ENCODE measurements at regions not wholly inside any gene's neighbourhood (a gene's known extent, or its start where the extent isn't known, plus 50 kb on each side); places are given as distances from the start of the nearest gene placed in this dataset.

DNA sequence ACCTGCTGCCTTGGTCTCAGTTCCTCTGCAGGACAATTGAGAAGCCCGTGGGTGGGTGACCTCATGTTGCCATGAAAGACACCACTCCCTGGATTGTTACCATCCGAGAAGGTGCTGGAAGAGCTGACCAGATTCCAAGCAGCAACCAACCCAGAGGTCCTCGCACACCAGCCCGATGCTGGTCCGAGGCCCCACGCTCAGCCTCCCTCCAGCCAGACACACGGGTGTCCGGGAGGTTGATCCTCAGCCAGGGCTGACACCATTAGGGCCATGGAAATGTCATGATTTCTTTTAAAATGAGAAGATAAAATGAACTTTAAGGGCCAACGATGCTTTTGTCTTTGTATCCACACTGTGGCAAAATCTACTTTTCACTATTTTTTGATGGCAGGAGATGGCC is 242.3 kb downstream of the RBFOX3 start:
- Mint-ChIP-seq H3K4me1 (ENCODE audit: low read depth, unreplicated experiment) (no peaks in the 10 kb centered on the region), H3K4me3 (ENCODE audit: unreplicated experiment) (no peak overlapping the region), H3K36me3 (ENCODE audit: insufficient read depth, unreplicated experiment) (no peaks in the 10 kb centered on the region), H3K9me3 (ENCODE audit: unreplicated experiment) (no peaks in the 10 kb centered on the region), H3K27me3 (ENCODE audit: insufficient read depth, unreplicated experiment) (peaks cover 36% of the 10 kb centered on the region), H3K27ac (ENCODE audit: unreplicated experiment) (no peak overlapping the region)
- Histone ChIP-seq H3K36me3 (ENCODE audit: control insufficient read depth, insufficient read depth, low read length) (no peaks in the 10 kb centered on the region), H3K9me3 (no peaks in the 10 kb centered on the region), H3K4me3 (ENCODE audit: low read depth, low read length) (no peak overlapping the region), H3K27me3 (replicated peaks; ENCODE audit: control insufficient read depth, insufficient read depth, low read length) (peaks cover 3% of the 10 kb centered on the region), H3K4me1 (no peaks in the 10 kb centered on the region)
- POLR2A ChIA-PET, result no interaction called here
- intact Hi-C loops (cut with micrococcal nuclease; ENCODE audit: unreplicated experiment), result no loop called here
- no peak for DNase-seq
- no TSS peak for BruUV-seq (replicated peaks)
- CTCF ChIA-PET, result no interaction called here
- TF ChIP-seq, protein P1, sequence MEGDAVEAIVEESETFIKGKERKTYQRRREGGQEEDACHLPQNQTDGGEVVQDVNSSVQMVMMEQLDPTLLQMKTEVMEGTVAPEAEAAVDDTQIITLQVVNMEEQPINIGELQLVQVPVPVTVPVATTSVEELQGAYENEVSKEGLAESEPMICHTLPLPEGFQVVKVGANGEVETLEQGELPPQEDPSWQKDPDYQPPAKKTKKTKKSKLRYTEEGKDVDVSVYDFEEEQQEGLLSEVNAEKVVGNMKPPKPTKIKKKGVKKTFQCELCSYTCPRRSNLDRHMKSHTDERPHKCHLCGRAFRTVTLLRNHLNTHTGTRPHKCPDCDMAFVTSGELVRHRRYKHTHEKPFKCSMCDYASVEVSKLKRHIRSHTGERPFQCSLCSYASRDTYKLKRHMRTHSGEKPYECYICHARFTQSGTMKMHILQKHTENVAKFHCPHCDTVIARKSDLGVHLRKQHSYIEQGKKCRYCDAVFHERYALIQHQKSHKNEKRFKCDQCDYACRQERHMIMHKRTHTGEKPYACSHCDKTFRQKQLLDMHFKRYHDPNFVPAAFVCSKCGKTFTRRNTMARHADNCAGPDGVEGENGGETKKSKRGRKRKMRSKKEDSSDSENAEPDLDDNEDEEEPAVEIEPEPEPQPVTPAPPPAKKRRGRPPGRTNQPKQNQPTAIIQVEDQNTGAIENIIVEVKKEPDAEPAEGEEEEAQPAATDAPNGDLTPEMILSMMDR (IDR thresholded peaks at IDR 0.05; ENCODE audit: insufficient read depth in 1 of 2, low read depth in 1 of 2, low read length in 1 of 2, severe bottlenecking in 1 of 2, unreplicated experiment in 1 of 2), result no peak

DNA sequence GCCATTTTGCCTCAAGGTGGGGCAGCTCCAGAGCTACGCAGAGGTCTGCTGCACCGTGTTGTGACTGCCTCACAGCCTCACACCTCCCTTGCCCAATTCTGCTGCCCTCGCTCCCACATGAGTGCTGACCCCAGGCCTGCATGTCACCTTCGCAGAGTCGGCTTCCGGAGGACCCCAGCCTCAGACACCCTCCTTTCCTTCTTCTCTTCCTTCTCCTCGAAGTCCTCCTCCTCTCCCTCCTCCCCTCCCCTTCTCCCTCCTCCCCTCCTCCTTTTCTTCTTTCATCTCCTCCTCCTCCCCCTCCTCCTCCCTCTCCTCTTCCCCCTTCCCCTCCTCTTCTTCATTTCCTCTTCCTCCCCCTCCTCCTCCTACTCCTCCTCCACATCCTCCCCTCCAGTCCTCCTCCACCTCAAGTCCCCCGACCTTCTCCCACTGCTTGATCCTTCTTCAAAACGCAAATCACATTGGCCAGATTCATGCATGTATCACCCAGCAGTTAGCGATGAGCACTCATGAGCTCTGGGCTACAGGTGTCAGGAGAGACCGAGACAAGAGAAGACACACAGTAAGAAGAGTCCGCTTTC is 243.8 kb downstream of the RBFOX3 start:
- Mint-ChIP-seq H3K27ac (ENCODE audit: unreplicated experiment) (no peak overlapping the region), H3K9me3 (ENCODE audit: unreplicated experiment) (no peaks in the 10 kb centered on the region), H3K27me3 (ENCODE audit: insufficient read depth, unreplicated experiment) (peaks cover 43% of the 10 kb centered on the region), H3K4me3 (ENCODE audit: unreplicated experiment) (no peak overlapping the region), H3K4me1 (ENCODE audit: low read depth, unreplicated experiment) (no peaks in the 10 kb centered on the region), H3K36me3 (ENCODE audit: insufficient read depth, unreplicated experiment) (no peaks in the 10 kb centered on the region)
- Histone ChIP-seq H3K4me1 (no peaks in the 10 kb centered on the region), H3K36me3 (ENCODE audit: control insufficient read depth, insufficient read depth, low read length) (no peaks in the 10 kb centered on the region), H3K9me3 (no peaks in the 10 kb centered on the region), H3K4me3 (ENCODE audit: low read depth, low read length) (no peak overlapping the region), H3K27me3 (replicated peaks; ENCODE audit: control insufficient read depth, insufficient read depth, low read length) (peaks cover 3% of the 10 kb centered on the region)
- no peak for DNase-seq
- no TSS peak for BruUV-seq (replicated peaks)
- TF ChIP-seq, protein P1 (IDR thresholded peaks at IDR 0.05; ENCODE audit: insufficient read depth in 1 of 2, low read depth in 1 of 2, low read length in 1 of 2, severe bottlenecking in 1 of 2, unreplicated experiment in 1 of 2), result no peak
- POLR2A ChIA-PET, result interaction anchor here (0.5 kb wide), 1 partner anchor 9 kb away, joined by 3 read pairs; no protein-coding TSS in a partner anchor
- intact Hi-C loops (cut with micrococcal nuclease; ENCODE audit: unreplicated experiment), result no loop called here
- CTCF ChIA-PET, result interaction anchor here (0.7 kb wide), 1 partner anchor 18 kb away, joined by 3 read pairs; no protein-coding TSS in a partner anchor

DNA sequence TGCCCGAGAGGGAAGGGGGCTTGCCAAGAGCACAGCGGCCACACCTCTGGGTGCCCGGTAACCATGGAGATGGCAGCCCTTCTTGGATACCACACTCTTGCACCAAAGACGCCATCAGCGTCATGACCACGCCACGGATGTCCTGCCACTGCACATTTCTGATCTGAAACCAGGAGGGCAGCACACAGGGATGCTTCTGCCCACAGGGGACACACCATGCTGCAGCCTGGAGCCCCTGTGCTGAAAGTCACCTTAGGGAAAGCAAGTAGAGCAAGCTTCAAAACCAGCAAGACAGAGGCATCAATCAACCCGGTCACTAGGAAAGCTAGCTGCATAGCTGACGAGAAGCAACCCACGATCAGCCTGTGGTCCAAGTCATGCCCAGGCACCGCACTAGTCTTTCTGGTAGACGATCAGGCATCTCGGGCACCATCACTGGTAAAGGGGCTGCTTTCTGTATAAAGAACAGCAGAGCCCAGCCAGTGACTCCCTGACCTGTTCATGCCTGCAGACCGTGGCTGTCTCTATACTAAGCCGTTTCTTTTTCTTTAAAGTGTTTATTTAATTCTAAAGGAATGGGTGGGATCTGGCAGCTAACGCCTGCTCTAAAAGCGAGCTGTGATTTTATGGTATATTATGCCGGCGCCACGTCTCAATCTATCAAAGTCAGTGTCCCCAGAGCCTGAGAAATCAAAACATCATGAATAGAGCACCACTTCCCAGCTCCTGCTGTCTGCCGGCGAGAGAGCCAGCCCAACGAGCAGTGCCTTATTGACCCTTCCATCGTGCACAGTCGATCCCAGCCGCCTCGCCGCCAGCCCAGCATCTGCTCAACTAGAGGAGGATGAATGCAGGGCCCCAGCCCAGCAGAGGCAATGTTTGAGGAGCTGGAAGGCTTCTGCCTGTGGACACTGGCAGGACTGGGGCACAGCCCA is 244.7 kb downstream of the RBFOX3 start:
- Histone ChIP-seq H3K4me3 (ENCODE audit: low read depth, low read length) (no peak overlapping the region), H3K27me3 (replicated peaks; ENCODE audit: control insufficient read depth, insufficient read depth, low read length) (peaks cover 6% of the 10 kb centered on the region), H3K36me3 (ENCODE audit: control insufficient read depth, insufficient read depth, low read length) (no peaks in the 10 kb centered on the region), H3K9me3 (no peaks in the 10 kb centered on the region), H3K4me1 (no peaks in the 10 kb centered on the region)
- Mint-ChIP-seq H3K4me1 (ENCODE audit: low read depth, unreplicated experiment) (no peaks in the 10 kb centered on the region), H3K27ac (ENCODE audit: unreplicated experiment) (no peak overlapping the region), H3K9me3 (ENCODE audit: unreplicated experiment) (no peaks in the 10 kb centered on the region), H3K4me3 (ENCODE audit: unreplicated experiment) (no peak overlapping the region), H3K36me3 (ENCODE audit: insufficient read depth, unreplicated experiment) (no peaks in the 10 kb centered on the region), H3K27me3 (ENCODE audit: insufficient read depth, unreplicated experiment) (peaks cover 48% of the 10 kb centered on the region)
- TF ChIP-seq, protein P1 (IDR thresholded peaks at IDR 0.05; ENCODE audit: insufficient read depth in 1 of 2, low read depth in 1 of 2, low read length in 1 of 2, severe bottlenecking in 1 of 2, unreplicated experiment in 1 of 2), result no peak
- intact Hi-C loops (cut with micrococcal nuclease; ENCODE audit: unreplicated experiment), result no loop called here
- DNase-seq, result no peak
- ChIA-PET POLR2A (interaction anchor here (0.5 kb wide), 1 partner anchor 8 kb away, joined by 3 read pairs; no protein-coding TSS in a partner anchor), CTCF (interaction anchor here (0.7 kb wide), 1 partner anchor 19 kb away, joined by 3 read pairs; no protein-coding TSS in a partner anchor)
- no TSS peak for BruUV-seq (replicated peaks)

All from Caco-2 (cell line).